B cell (primary cell): ENCODE measurements at regions not wholly inside any gene's neighbourhood (a gene's known extent, or its start where the extent isn't known, plus 50 kb on each side); places are given as distances from the start of the nearest gene placed in this dataset.

Experiments used
- ATAC-seq: fragments of 200-7000 bp; cut with Tn5 transposase; one replicate; pipeline ENCODE4 v1.10.0; 2021; ENCODE audit warnings: low read depth, mild to moderate bottlenecking, moderate number of reproducible peaks, moderate library complexity
- CTCF ChIA-PET: fragments of 350-600 bp; sonication (Branson Sonifier 250); formaldehyde crosslinking; loops from one replicate; lab custom pipeline; 2021; ENCODE audit warnings: antibody characterized with exemption, inconsistent platforms; lab: Charles Lee
- POLR2A ChIA-PET: fragments of 350-600 bp; sonication (Branson Sonifier 250); formaldehyde crosslinking; loops from one replicate; lab custom pipeline; 2021; ENCODE audit warnings: antibody characterized with exemption; lab: Charles Lee
- DNase-seq: peaks from one replicate; pipeline ENCODE4 v3.0.0; 2013
- H2AFZ ChIP-seq: 2 replicates; pipeline ENCODE4 v1.6.1; 2012; ENCODE audit warnings: mild to moderate bottlenecking, low read depth, low read length; ENCODE audit not compliant: insufficient read depth, poor library complexity, severe bottlenecking
- H3K27ac ChIP-seq, 2 donors: 1 replicate in 1 of 2; 2 replicates in 1 of 2; pipeline ENCODE4 v1.5.1; 2012 to 2013; ENCODE audit warnings: low read length in 2 of 2, mild to moderate bottlenecking in 2 of 2, moderate library complexity in 1 of 2
- H3K27me3 ChIP-seq, 4 experiments: fragments of 200-600 bp in 1 of 4; sonication (generic) in 1 of 4; replicated peaks in 1 of 4; 1 replicate in 2 of 4; 2 replicates in 2 of 4; pipeline versions ENCODE4 v1.6.1 to v1.7.0; 2013 to 2016; ENCODE audit warnings: low read length in 3 of 4, mild to moderate bottlenecking in 2 of 4, mixed read lengths in 1 of 4, moderate library complexity in 1 of 4; ENCODE audit not compliant: insufficient read depth in 4 of 4, control insufficient read depth in 3 of 4; ENCODE audit errors: control extremely low read depth in 1 of 4
- H3K36me3 ChIP-seq, 2 experiments: replicated peaks in 1 of 2; 1 replicate in 1 of 2; 2 replicates in 1 of 2; pipeline versions ENCODE4 v1.6.1 to v1.7.1; 2013; ENCODE audit warnings: low read length in 1 of 2; ENCODE audit not compliant: insufficient read depth in 2 of 2, control insufficient read depth in 1 of 2; ENCODE audit errors: control extremely low read depth in 1 of 2, extremely low read depth in 1 of 2
- H3K4me1 ChIP-seq, 2 donors: fragments of 200-600 bp in 1 of 2; sonication (generic) in 1 of 2; 1 replicate in 1 of 2; 2 replicates in 1 of 2; pipeline versions ENCODE4 v1.5.1 to v1.6.1; 2013 to 2017; ENCODE audit warnings: low read length in 2 of 2; ENCODE audit not compliant: control insufficient read depth in 2 of 2, insufficient read depth in 2 of 2
- H3K4me2 ChIP-seq: replicated peaks from 2 replicates; pipeline ENCODE3; 2012; ENCODE audit warnings: mild to moderate bottlenecking, low read depth, low read length; ENCODE audit not compliant: poor library complexity, severe bottlenecking
- H3K4me3 ChIP-seq, 5 experiments: fragments of 200-600 bp in 1 of 5; sonication (generic) in 1 of 5; 1 replicate in 3 of 5; 2 replicates in 2 of 5; pipeline versions ENCODE4 v1.5.1 to v1.7.0; 2011 to 2016; ENCODE audit warnings: low read length in 4 of 5, mild to moderate bottlenecking in 4 of 5, low read depth in 2 of 5, control low read depth in 1 of 5, moderate library complexity in 1 of 5; ENCODE audit not compliant: insufficient read depth in 1 of 5; ENCODE audit errors: control extremely low read depth in 1 of 5, extremely low read depth in 1 of 5
- H3K79me2 ChIP-seq: fragments of 200-600 bp; sonication (generic); one replicate; pipeline ENCODE4 v1.6.0; 2016; ENCODE audit warnings: low read length; ENCODE audit not compliant: control insufficient read depth, insufficient read depth
- H3K9ac ChIP-seq: fragments of 200-600 bp; sonication (generic); 2 replicates; pipeline ENCODE4 v1.6.1; 2017; ENCODE audit warnings: mild to moderate bottlenecking, low read length, moderate library complexity
- H3K9me3 ChIP-seq, 3 donors: one replicate each; pipeline versions ENCODE4 v1.6.1 to v1.7.1; 2013; ENCODE audit warnings: low read length in 2 of 3; ENCODE audit not compliant: control insufficient read depth in 2 of 3, insufficient read depth in 1 of 3; ENCODE audit errors: control extremely low read depth in 1 of 3
- H4K20me1 ChIP-seq: 2 replicates; pipeline ENCODE4 v1.6.0; 2012; ENCODE audit warnings: mild to moderate bottlenecking, low read length; ENCODE audit not compliant: insufficient read depth, control insufficient read depth, poor library complexity, severe bottlenecking
- H3K27ac Mint-ChIP-seq: one replicate; pipeline ENCODE4 v1.8.0; 2021; ENCODE audit warnings: mixed read lengths
- H3K27me3 Mint-ChIP-seq: one replicate; pipeline ENCODE4 v1.8.0; 2021; ENCODE audit warnings: mixed read lengths
- H3K4me1 Mint-ChIP-seq: one replicate; pipeline ENCODE4 v1.8.0; 2021; ENCODE audit warnings: mixed read lengths
- H3K4me3 Mint-ChIP-seq: one replicate; pipeline ENCODE4 v1.8.0; 2021; ENCODE audit warnings: mixed read lengths
- H3K9me3 Mint-ChIP-seq: one replicate; pipeline ENCODE4 v1.8.0; 2022; ENCODE audit warnings: mixed read lengths; ENCODE audit not compliant: insufficient read depth
- EZH2 ChIP-seq: IDR thresholded peaks from 2 replicates; pipeline ENCODE4 v1.6.1; 2012; ENCODE audit warnings: borderline replicate concordance, low read depth, mild to moderate bottlenecking, moderate library complexity, low read length; ENCODE audit not compliant: insufficient read depth, poor library complexity, severe bottlenecking
- WGBS: methylation state at CpG from one replicate; pipeline ENCODE4 v1.1.5; 2013; ENCODE audit warnings: missing lambda C conversion rate; ENCODE audit not compliant: insufficient coverage; 5-methylcytosine and 5-hydroxymethylcytosine counted together
- intact Hi-C: fragments of 100-400 bp; cut with micrococcal nuclease; formaldehyde crosslinking; loops from one replicate; pipeline ENCODE4 v1.10.0; 2022
- TF ChIP-seq, protein P1 (sequence below): fragments of 200-600 bp; IDR thresholded peaks from one replicate; pipeline ENCODE4 v1.8.0; 2022; ENCODE audit warnings: antibody characterized with exemption, mild to moderate bottlenecking

- TF ChIP-seq EZH2 = no peak
- TF ChIP-seq, protein P1, sequence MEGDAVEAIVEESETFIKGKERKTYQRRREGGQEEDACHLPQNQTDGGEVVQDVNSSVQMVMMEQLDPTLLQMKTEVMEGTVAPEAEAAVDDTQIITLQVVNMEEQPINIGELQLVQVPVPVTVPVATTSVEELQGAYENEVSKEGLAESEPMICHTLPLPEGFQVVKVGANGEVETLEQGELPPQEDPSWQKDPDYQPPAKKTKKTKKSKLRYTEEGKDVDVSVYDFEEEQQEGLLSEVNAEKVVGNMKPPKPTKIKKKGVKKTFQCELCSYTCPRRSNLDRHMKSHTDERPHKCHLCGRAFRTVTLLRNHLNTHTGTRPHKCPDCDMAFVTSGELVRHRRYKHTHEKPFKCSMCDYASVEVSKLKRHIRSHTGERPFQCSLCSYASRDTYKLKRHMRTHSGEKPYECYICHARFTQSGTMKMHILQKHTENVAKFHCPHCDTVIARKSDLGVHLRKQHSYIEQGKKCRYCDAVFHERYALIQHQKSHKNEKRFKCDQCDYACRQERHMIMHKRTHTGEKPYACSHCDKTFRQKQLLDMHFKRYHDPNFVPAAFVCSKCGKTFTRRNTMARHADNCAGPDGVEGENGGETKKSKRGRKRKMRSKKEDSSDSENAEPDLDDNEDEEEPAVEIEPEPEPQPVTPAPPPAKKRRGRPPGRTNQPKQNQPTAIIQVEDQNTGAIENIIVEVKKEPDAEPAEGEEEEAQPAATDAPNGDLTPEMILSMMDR = no peak
- CTCF ChIA-PET = no interaction called here
- POLR2A ChIA-PET = no interaction called here
- no peaks in the 10 kb centered on the region for H4K20me1 ChIP-seq
- intact Hi-C loops = no loop called here
- no CpG with 5 or more reads among the region's 2 CpGs for WGBS
- no peak overlapping the region for H3K4me3 ChIP-seq
- DNase-seq (no peak), ATAC-seq (no peak)
- H3K4me2 ChIP-seq = no peak overlapping the region
- H2AFZ ChIP-seq = no peak overlapping the region
- no peak overlapping the region for H3K27ac ChIP-seq
- H3K27ac Mint-ChIP-seq = no peak overlapping the region
- H3K4me1 Mint-ChIP-seq = no peaks in the 10 kb centered on the region
- H3K9ac ChIP-seq = no peak overlapping the region
- H3K4me1 ChIP-seq = no peaks in the 10 kb centered on the region
- H3K9me3 ChIP-seq = no peaks in the 10 kb centered on the region
- H3K27me3 ChIP-seq = no peaks in the 10 kb centered on the region
- H3K9me3 Mint-ChIP-seq = no peaks in the 10 kb centered on the region
- no peak overlapping the region for H3K4me3 Mint-ChIP-seq
- no peaks in the 10 kb centered on the region for H3K79me2 ChIP-seq
- no peaks in the 10 kb centered on the region for H3K36me3 ChIP-seq
- H3K27me3 Mint-ChIP-seq = no peaks in the 10 kb centered on the region
Measured at GRCh38 chr3:27993051-27993450, 248.4 kb upstream of the CMC1 start.

DNA sequence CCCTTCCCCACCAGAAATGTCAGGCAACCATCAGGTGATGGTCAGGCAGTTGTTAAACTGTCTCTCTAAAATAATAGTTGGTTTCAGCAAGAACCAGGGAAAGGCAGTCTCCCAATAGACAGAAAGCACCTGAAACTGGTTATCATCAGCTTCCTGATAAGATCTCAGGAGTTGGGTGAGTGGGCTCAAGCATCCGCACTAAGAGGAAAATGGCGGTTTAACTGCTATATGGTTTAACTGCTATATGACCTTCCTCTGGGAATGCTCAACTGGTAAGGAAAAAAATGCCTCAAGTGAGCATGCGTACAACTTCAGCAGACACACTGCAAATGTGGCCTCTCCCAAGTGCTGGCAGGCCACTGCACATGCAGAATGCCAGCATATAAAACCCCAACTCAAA lies 240.8 kb upstream of the CMC1 start:
- H3K27ac Mint-ChIP-seq = no peak overlapping the region
- H3K9me3 Mint-ChIP-seq = peaks cover 2% of the 10 kb centered on the region
- Histone ChIP-seq H3K27me3 (no peaks in the 10 kb centered on the region), H4K20me1 (no peaks in the 10 kb centered on the region), H3K79me2 (no peaks in the 10 kb centered on the region), H3K36me3 (no peaks in the 10 kb centered on the region), H3K4me3 (no peak overlapping the region), H3K4me1 (no peaks in the 10 kb centered on the region), H3K4me2 (no peak overlapping the region), H3K27ac (no peak overlapping the region), H3K9ac (no peak overlapping the region), H2AFZ (no peak overlapping the region), H3K9me3 (peaks cover 0 to 4% (median 2%) of the 10 kb centered on the region in 3 donors)
- no peak for DNase-seq
- 100% methylated on average over 3 of the region's 3 CpGs for whole genome bisulfite sequencing
- ChIA-PET CTCF (no interaction called here), POLR2A (no interaction called here)
- TF ChIP-seq, protein P1 = no peak
- TF ChIP-seq EZH2 = no peak
- H3K4me3 Mint-ChIP-seq = no peak overlapping the region
- H3K27me3 Mint-ChIP-seq = no peaks in the 10 kb centered on the region
- H3K4me1 Mint-ChIP-seq = no peaks in the 10 kb centered on the region
- intact Hi-C loops = no loop called here
- ATAC-seq = no peak
